ENCODE measurements at regions not wholly inside any gene's neighbourhood (a gene's known extent, or its start where the extent isn't known, plus 50 kb on each side); places are given as distances from the start of the nearest gene placed in this dataset.

GRCh38 chr20:12911372-12911771 lies 97.4 kb upstream of the SPTLC3 start:
- Histone ChIP-seq H3K4me3 (ENCODE audit: low read depth in 1 of 3, low read length in 3 of 3) (no peak overlapping the region), H3K9me3 (ENCODE audit: control insufficient read depth in 4 of 4, low read length in 3 of 4) (no peaks in the 10 kb centered on the region), H3K9ac (ENCODE audit: low read depth in 1 of 2, low read length in 2 of 2) (no peak overlapping the region), H3K27ac (ENCODE audit: low read depth in 1 of 2, low read length in 2 of 2) (no peak overlapping the region), H3K4me1 (ENCODE audit: control insufficient read depth in 4 of 4, insufficient read depth in 4 of 4, low read length in 3 of 4) (no peaks in the 10 kb centered on the region), H3K27me3 (ENCODE audit: control insufficient read depth in 4 of 4, insufficient read depth in 4 of 4, low read length in 3 of 4) (no peaks in the 10 kb centered on the region), H3K36me3 (ENCODE audit: control insufficient read depth in 4 of 4, insufficient read depth in 3 of 4, low read depth in 1 of 4, low read length in 3 of 4) (no peaks in the 10 kb centered on the region)
- 62% methylated on average over 5 of the region's 5 CpGs for WGBS
- no peak for DNase-seq (ENCODE audit: low spot score)
- TF ChIP-seq RAD21 (IDR thresholded peaks at IDR 0.05) (no peak), ATF3 (IDR thresholded peaks at IDR 0.05) (no peak)

GRCh38 chr20:12913781-12914443 lies 94.9 kb upstream of the SPTLC3 start:
- Histone ChIP-seq H3K4me3 (ENCODE audit: low read depth in 1 of 3, low read length in 3 of 3) (no peak overlapping the region), H3K4me1 (ENCODE audit: control insufficient read depth in 4 of 4, insufficient read depth in 4 of 4, low read length in 3 of 4) (no peaks in the 10 kb centered on the region), H3K36me3 (ENCODE audit: control insufficient read depth in 4 of 4, insufficient read depth in 3 of 4, low read depth in 1 of 4, low read length in 3 of 4) (no peaks in the 10 kb centered on the region), H3K27me3 (ENCODE audit: control insufficient read depth in 4 of 4, insufficient read depth in 4 of 4, low read length in 3 of 4) (no peaks in the 10 kb centered on the region), H3K27ac (ENCODE audit: low read depth in 1 of 2, low read length in 2 of 2) (no peak overlapping the region), H3K9ac (ENCODE audit: low read depth in 1 of 2, low read length in 2 of 2) (no peak overlapping the region), H3K9me3 (ENCODE audit: control insufficient read depth in 4 of 4, low read length in 3 of 4) (no peaks in the 10 kb centered on the region)
- no peak for DNase-seq (ENCODE audit: low spot score)
- WGBS = 85% methylated on average over 2 of the region's 2 CpGs
- TF ChIP-seq TAF1 (conservative IDR thresholded peaks at IDR 0.05) (no peak), CTCF (IDR thresholded peaks at IDR 0.05; ENCODE audit: low read depth, low read length, missing input control) (no peak), REST (IDR thresholded peaks at IDR 0.05) (no peak), JUND (IDR thresholded peaks at IDR 0.05) (no peak), GABPA (IDR thresholded peaks at IDR 0.05 in 1 of 2, conservative IDR thresholded peaks at IDR 0.05 in 1 of 2) (no peak), FOXA2 (IDR thresholded peaks at IDR 0.05) (no peak), HNF4G (IDR thresholded peaks at IDR 0.05) (no peak), HNF4A (conservative IDR thresholded peaks at IDR 0.05) (no peak), MAX (IDR thresholded peaks at IDR 0.05) (no peak), ZBTB33 (IDR thresholded peaks at IDR 0.05) (no peak), FOXA1 (IDR thresholded peaks at IDR 0.05) (no peak), ATF3 (IDR thresholded peaks at IDR 0.05) (no peak), RXRA (IDR thresholded peaks at IDR 0.05) (no peak), YY1 (IDR thresholded peaks at IDR 0.05) (no peak), EGR1 (IDR thresholded peaks at IDR 0.05; ENCODE audit: low read depth in 2 of 2) (no peak)
